ENCODE measurements at regions not wholly inside any gene's neighbourhood (a gene's known extent, or its start where the extent isn't known, plus 50 kb on each side); places are given as distances from the start of the nearest gene placed in this dataset.

DNA sequence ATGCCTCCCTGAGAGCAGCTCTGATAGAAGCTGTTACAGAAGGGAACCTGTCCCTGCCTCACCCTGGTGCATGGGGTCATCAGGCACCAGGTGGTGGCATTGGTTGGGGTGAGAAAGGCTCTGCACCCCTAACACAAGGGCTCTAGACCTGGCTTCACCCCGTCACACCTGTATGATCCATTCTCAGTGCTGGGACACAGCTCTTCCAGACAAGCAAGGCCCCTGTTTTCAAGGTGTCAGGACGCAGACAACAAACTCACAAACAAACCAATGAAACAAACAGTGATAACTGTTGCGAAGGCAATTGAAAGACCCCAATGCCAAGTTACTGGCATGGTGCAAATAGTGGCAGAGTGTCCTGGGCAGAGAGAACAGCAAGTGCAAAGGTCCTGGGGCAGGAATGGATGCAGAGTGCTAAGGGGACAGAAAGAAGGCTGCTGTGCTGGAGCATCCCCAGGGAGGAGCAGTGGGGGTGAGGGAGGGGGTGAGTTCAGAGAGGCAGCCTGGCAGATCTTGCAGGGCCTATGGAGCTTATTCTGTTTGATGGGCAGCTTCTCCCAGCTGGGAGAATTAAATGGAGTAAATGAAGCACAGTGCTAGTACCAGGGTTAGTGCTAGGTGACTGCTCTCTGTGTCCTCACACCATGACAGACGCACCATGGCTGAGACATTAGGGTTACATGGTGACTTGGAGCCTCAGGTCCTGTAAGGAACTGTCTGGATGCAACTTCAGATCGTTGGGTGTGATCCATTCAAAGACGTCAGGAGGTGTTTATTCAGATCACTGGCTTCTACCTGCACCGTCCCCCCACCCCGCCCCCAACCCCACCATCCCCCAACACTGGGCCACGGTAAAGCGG is 67.9 kb upstream of the UNC5A start:
- TF ChIP-seq, protein P1, sequence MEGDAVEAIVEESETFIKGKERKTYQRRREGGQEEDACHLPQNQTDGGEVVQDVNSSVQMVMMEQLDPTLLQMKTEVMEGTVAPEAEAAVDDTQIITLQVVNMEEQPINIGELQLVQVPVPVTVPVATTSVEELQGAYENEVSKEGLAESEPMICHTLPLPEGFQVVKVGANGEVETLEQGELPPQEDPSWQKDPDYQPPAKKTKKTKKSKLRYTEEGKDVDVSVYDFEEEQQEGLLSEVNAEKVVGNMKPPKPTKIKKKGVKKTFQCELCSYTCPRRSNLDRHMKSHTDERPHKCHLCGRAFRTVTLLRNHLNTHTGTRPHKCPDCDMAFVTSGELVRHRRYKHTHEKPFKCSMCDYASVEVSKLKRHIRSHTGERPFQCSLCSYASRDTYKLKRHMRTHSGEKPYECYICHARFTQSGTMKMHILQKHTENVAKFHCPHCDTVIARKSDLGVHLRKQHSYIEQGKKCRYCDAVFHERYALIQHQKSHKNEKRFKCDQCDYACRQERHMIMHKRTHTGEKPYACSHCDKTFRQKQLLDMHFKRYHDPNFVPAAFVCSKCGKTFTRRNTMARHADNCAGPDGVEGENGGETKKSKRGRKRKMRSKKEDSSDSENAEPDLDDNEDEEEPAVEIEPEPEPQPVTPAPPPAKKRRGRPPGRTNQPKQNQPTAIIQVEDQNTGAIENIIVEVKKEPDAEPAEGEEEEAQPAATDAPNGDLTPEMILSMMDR (IDR thresholded peaks at IDR 0.05; ENCODE audit: poor library complexity), result no peak
- TF ChIP-seq EZH2 (IDR thresholded peaks at IDR 0.05; ENCODE audit: borderline replicate concordance), result no peak
